Panc1 (cell line): ENCODE measurements at regions not wholly inside any gene's neighbourhood (a gene's known extent, or its start where the extent isn't known, plus 50 kb on each side); places are given as distances from the start of the nearest gene placed in this dataset.

Experiments used
- CTCF ChIP-seq: fragments of 450-650 bp; IDR thresholded peaks from 2 replicates; pipeline ENCODE4 v1.5.1; 2017; ENCODE audit warnings: mild to moderate bottlenecking
- POLR2AphosphoS5 ChIP-seq: IDR thresholded peaks from 2 replicates; pipeline ENCODE4 v1.6.1; 2012; ENCODE audit warnings: mild to moderate bottlenecking, low read depth, low read length, moderate library complexity

- TF ChIP-seq CTCF = no peak
- no peak for TF ChIP-seq POLR2AphosphoS5
Measured at GRCh38 chr6:8276148-8276547, 159.2 kb downstream of the SLC35B3 start.
